BE2C (cell line): ENCODE measurements at regions not wholly inside any gene's neighbourhood (a gene's known extent, or its start where the extent isn't known, plus 50 kb on each side); places are given as distances from the start of the nearest gene placed in this dataset.

Source experiments
- DNase-seq: peaks from one replicate; pipeline ENCODE4 v3.0.0-alpha.2; 2020
- H3K27me3 ChIP-seq: fragments of 250-450 bp; sonication (Bioruptor Pico); 2 replicates; pipeline ENCODE4 v1.5.1; 2020; ENCODE audit warnings: mild to moderate bottlenecking
- H3K36me3 ChIP-seq: fragments of 250-450 bp; sonication (Bioruptor Pico); 2 replicates; pipeline ENCODE4 v1.5.1; 2020; ENCODE audit warnings: mild to moderate bottlenecking
- H3K4me1 ChIP-seq: fragments of 250-450 bp; sonication (Bioruptor Pico); 2 replicates; pipeline ENCODE4 v1.5.1; 2020
- H3K4me3 ChIP-seq: 2 replicates; pipeline ENCODE4 v1.5.1; 2011; ENCODE audit warnings: low read depth, low read length
- H3K9me3 ChIP-seq: fragments of 250-450 bp; sonication (Bioruptor Pico); 2 replicates; pipeline ENCODE4 v1.5.1; 2020
- TF ChIP-seq, protein P1 (sequence below): IDR thresholded peaks from 2 replicates; pipeline ENCODE4 v1.5.1; 2012; ENCODE audit warnings: mild to moderate bottlenecking, low read depth, low read length

DNA sequence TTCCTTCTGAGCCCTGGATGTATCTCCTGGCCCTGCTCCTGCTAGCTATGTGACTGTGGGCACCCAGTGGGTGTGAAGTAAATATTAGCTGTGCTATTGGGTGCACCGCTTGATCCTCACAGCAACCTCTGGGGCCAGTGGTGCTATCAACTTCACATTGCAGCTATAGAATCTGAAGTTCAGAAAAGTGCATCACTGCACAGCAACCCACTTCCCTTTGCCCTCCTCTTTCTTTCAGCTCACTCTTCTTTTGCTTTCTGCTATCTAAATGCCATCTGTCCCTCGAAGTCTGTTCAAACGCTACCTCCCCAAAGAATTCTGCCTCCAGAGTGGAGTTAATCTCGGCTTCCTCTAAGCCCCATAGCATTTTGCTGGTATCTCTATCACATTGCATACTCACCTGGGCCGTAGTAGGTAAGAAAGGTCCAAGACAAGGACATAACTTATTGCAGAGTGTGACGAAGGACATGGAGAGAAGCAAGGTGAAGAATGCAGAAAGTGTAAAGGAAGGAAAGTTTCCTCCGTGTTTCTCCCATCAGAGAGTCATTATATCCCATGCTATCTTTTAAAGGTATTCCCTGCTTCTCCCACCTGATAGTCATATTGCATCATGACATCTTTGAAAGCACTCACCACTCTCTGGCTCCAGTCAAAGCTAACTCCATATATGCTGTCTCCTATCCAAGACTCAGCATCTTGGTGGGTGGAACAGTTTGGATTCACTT is 57.1 kb upstream of the BCL6 start:
- Histone ChIP-seq H3K36me3 (no peaks in the 10 kb centered on the region), H3K9me3 (no peaks in the 10 kb centered on the region), H3K27me3 (no peaks in the 10 kb centered on the region), H3K4me3 (no peak overlapping the region), H3K4me1 (no peaks in the 10 kb centered on the region)
- DNase-seq: no peak
- TF ChIP-seq, protein P1, sequence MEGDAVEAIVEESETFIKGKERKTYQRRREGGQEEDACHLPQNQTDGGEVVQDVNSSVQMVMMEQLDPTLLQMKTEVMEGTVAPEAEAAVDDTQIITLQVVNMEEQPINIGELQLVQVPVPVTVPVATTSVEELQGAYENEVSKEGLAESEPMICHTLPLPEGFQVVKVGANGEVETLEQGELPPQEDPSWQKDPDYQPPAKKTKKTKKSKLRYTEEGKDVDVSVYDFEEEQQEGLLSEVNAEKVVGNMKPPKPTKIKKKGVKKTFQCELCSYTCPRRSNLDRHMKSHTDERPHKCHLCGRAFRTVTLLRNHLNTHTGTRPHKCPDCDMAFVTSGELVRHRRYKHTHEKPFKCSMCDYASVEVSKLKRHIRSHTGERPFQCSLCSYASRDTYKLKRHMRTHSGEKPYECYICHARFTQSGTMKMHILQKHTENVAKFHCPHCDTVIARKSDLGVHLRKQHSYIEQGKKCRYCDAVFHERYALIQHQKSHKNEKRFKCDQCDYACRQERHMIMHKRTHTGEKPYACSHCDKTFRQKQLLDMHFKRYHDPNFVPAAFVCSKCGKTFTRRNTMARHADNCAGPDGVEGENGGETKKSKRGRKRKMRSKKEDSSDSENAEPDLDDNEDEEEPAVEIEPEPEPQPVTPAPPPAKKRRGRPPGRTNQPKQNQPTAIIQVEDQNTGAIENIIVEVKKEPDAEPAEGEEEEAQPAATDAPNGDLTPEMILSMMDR: no peak

DNA sequence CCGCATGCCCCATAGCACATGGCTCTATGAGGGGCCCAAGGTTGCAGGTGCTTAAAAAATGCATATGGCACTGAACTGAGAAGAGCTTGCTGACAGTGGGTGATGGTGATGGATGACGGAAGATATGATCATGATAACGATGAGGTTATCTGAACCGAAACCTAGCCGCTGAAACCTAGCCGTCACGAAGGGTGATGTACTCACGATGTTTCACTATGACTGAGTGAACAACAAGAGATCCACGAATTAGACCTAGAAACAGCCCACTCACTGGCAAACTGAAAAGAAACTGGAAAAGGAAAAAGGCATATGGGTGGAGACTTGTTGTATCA is 57.6 kb upstream of the BCL6 start:
- H3K36me3 ChIP-seq: no peaks in the 10 kb centered on the region
- H3K4me1 ChIP-seq: no peaks in the 10 kb centered on the region
- TF ChIP-seq, protein P1: no peak
- H3K27me3 ChIP-seq: no peaks in the 10 kb centered on the region
- no peaks in the 10 kb centered on the region for H3K9me3 ChIP-seq
- no peak for DNase-seq
- H3K4me3 ChIP-seq: no peak overlapping the region

DNA sequence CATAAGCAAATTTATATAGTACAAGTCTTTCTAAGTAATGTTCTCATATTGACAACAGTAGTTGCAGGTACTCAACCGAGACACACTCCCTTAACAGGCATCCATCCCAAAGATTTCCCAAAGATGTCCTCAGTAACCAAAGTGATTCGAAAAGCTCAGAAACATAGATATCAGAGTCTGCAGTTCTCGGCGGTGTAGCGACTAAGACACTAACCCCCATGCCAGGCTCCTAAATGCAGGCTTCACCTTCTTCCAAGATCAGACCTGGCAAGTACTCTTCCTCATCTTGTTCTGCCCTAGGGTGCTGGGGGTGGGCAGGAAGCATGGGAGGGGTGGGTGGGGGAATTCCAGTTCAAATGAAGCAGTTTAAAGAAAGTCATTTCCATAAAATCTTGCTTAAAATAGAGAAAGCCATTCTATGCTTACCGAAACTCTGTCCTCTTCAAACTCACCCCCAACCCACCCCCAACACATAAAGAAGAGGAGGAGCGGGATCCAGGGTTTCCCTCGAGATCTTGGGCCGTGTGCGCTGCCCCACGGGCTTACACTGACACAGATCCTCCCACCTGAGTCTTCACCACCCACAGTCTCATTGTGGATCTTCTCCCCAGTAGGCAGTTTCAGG is 59.0 kb upstream of the BCL6 start:
- Histone ChIP-seq H3K36me3 (no peaks in the 10 kb centered on the region), H3K4me3 (no peak overlapping the region), H3K4me1 (no peaks in the 10 kb centered on the region), H3K27me3 (no peaks in the 10 kb centered on the region), H3K9me3 (no peaks in the 10 kb centered on the region)
- no peak for DNase-seq
- TF ChIP-seq, protein P1: no peak

DNA sequence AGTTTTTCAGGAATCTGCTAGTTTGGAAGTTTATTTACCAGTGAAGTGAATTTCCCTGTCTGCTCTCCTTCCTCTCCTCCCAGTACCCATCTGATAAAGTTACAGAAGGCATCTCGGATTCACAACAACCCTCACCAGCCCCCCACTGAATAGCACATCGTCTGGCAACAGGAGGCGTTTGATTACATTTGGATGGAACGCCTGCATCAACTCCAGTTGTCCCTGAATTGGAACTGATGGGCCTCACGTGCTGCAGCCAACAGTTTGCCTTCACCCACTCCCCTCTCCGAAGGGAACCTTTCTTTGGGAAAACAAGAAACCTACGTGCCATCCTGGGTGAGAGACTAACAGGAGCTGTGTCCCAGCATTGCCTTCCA is 59.5 kb upstream of the BCL6 start:
- TF ChIP-seq, protein P1: no peak
- Histone ChIP-seq H3K9me3 (no peaks in the 10 kb centered on the region), H3K27me3 (no peaks in the 10 kb centered on the region), H3K4me1 (no peaks in the 10 kb centered on the region), H3K36me3 (no peaks in the 10 kb centered on the region), H3K4me3 (no peak overlapping the region)
- DNase-seq: no peak

DNA sequence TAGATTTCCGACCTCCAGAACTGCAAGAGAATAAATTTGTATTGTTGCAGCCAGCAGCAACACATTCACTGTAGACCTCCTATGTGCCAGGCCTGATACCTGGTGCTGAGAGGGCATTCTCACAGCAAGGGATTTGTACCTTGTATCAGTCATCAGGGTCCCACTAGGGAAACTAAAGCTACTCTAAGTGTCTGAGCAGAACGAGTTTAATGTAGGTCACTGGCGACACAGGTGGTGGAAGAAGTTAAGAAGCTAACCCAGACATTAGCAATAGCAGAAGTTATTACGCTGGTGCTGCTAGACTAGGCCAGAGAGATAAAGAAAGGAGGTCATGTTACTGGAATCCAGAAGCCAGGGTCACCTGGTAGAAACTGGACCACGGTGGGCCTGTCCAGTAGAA is 60.5 kb upstream of the BCL6 start:
- Histone ChIP-seq H3K9me3 (no peaks in the 10 kb centered on the region), H3K4me3 (no peak overlapping the region)

More for the DNA sequence above, 60.5 kb upstream of the BCL6 start:
- H3K36me3 ChIP-seq: no peaks in the 10 kb centered on the region
- TF ChIP-seq, protein P1: no peak
- no peaks in the 10 kb centered on the region for H3K4me1 ChIP-seq
- no peaks in the 10 kb centered on the region for H3K27me3 ChIP-seq
- no peak for DNase-seq
